Mesodermal cell (in vitro differentiated cells): ENCODE measurements at regions not wholly inside any gene's neighbourhood (a gene's known extent, or its start where the extent isn't known, plus 50 kb on each side); places are given as distances from the start of the nearest gene placed in this dataset.
"Not testable (repeated sequence)": the region's sequence is repeated elsewhere in the genome, so short reads cannot be mapped to it uniquely, and the experiment has no call there.

ENCODE experiments used
- H3K27ac ChIP-seq: 2 replicates; pipeline ENCODE4 v1.7.0; 2013; ENCODE audit warnings: mild to moderate bottlenecking, low read depth, low read length, moderate library complexity; ENCODE audit not compliant: severe bottlenecking
- H3K36me3 ChIP-seq: 2 replicates; pipeline ENCODE4 v1.7.1; 2013; ENCODE audit warnings: mild to moderate bottlenecking, low read length, moderate library complexity; ENCODE audit not compliant: control insufficient read depth, insufficient read depth
- H3K4me1 ChIP-seq: one replicate; pipeline ENCODE4 v1.7.1; 2013; ENCODE audit warnings: mild to moderate bottlenecking, low read length; ENCODE audit not compliant: insufficient read depth, control insufficient read depth, poor library complexity, severe bottlenecking
- H3K4me3 ChIP-seq: 2 replicates; pipeline ENCODE4 v1.7.0; 2013; ENCODE audit warnings: low read length, control low read depth, mild to moderate bottlenecking; ENCODE audit not compliant: insufficient read depth, poor library complexity, severe bottlenecking; ENCODE audit errors: extremely low read depth
- H3K9me3 ChIP-seq: 2 replicates; pipeline ENCODE4 v1.7.1; 2013; ENCODE audit warnings: mild to moderate bottlenecking, low read length, moderate library complexity; ENCODE audit not compliant: control insufficient read depth
- WGBS, 2 experiments: methylation state at CpG; one replicate each; pipeline ENCODE4 v1.1.5; 2013; ENCODE audit warnings: missing lambda C conversion rate in 2 of 2; ENCODE audit not compliant: insufficient coverage in 2 of 2; 5-methylcytosine and 5-hydroxymethylcytosine counted together

GRCh38 chr1:95790136-95790535 lies 556.1 kb downstream of the RWDD3 start:
- Histone ChIP-seq H3K27ac (no peak overlapping the region), H3K4me1 (no peaks in the 10 kb centered on the region), H3K9me3 (no peaks in the 10 kb centered on the region), H3K36me3 (no peaks in the 10 kb centered on the region), H3K4me3 (no peak overlapping the region)
- 100% methylated on average over 2 of the region's 3 CpGs for WGBS, 2 experiments

- Histone ChIP-seq H3K4me1 (no peaks in the 10 kb centered on the region), H3K9me3 (no peaks in the 10 kb centered on the region), H3K4me3 (no peak overlapping the region), H3K27ac (no peak overlapping the region), H3K36me3 (no peaks in the 10 kb centered on the region)
- 72 to 88% methylated on average over 4 to 5 of the region's 5 CpGs for WGBS, 2 experiments
Measured at GRCh38 chr1:95793893-95794292, 559.9 kb downstream of the RWDD3 start.

DNA sequence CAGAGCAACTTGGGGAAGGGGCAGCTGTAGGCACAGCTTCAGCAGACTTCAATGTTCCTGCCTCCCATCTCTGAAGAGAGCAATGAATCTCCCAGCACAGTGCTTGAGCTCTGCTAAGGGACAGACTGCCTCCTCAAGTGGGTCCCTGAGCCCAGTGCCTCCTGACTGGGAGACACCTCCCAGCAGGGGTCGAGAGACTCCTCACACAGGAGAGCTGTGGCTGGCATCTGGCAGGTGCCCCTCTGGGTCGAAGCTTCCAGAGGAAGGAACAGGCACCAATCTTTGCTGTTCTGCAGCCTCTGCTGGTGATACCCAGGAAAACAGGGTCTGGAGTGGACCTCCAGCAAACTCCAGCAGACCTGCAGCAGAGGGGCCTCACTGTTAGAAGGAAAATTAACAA lies 563.8 kb downstream of the RWDD3 start:
- not testable (repeated sequence) for H3K9me3 ChIP-seq, H3K36me3 ChIP-seq, H3K4me3 ChIP-seq, H3K27ac ChIP-seq, H3K4me1 ChIP-seq
- 91 to 95% methylated on average over 2 of the region's 2 CpGs for WGBS, 2 experiments

GRCh38 chr1:95806171-95806570 lies 572.2 kb downstream of the RWDD3 start:
- Histone ChIP-seq H3K4me3 (no peak overlapping the region), H3K36me3 (no peaks in the 10 kb centered on the region), H3K4me1 (peaks cover 10% of the 10 kb centered on the region), H3K9me3 (no peaks in the 10 kb centered on the region), H3K27ac (no peak overlapping the region)

- WGBS, 2 experiments = no CpG with 5 or more reads among the region's 1 CpG
- Histone ChIP-seq H3K4me1 (peaks cover 10% of the 10 kb centered on the region), H3K4me3 (no peak overlapping the region), H3K9me3 (no peaks in the 10 kb centered on the region), H3K27ac (no peak overlapping the region), H3K36me3 (no peaks in the 10 kb centered on the region)
Measured at GRCh38 chr1:95809391-95809790, 575.4 kb downstream of the RWDD3 start.

DNA sequence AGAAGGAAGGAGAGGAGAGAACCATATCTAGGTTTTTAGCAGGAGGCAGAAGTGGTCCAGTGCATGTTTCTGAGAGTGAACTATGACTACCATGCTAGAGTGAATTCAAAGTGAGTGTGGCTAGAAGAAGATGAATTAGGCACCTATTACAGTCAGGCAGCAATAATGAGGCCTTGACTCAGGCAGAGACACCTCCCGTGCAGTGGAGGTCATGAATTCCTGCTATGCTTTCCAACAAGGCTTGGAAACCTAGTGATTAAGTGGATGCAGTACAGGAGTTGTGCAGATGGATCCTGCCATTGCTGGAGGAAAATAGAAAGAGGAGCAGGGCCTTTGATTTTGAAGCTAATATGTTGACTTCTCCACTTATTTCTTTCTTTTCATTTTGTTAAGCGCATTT lies 581.5 kb downstream of the RWDD3 start:
- no peak overlapping the region for H3K27ac ChIP-seq
- no peaks in the 10 kb centered on the region for H3K9me3 ChIP-seq
- WGBS, 2 experiments = 75 to 92% methylated on average over 1 of the region's 2 CpGs
- H3K4me3 ChIP-seq = no peak overlapping the region
- no peaks in the 10 kb centered on the region for H3K36me3 ChIP-seq
- peaks cover under 1% of the 10 kb centered on the region for H3K4me1 ChIP-seq

DNA sequence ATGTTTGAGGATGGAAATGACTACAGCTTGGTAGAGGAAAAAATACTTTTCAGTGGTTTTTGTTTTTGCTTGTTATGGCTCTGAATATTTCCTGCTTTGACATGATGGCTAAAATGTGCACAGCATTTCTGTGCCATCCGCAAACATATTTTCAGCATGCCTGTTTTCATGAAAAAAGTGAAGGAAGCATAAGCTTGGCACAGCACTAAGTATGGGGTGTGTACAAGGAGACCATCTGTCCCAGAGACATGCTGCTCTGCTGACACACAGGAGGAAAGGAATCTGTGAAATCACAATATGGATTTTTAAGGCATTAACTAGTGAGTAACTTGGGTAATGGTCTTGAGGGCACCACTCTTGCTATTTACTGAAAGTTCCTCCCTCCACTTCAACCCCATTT lies 595.5 kb downstream of the RWDD3 start:
- H3K36me3 ChIP-seq = no peaks in the 10 kb centered on the region
- 86 to 100% methylated on average over 1 of the region's 1 CpG for WGBS, 2 experiments
- H3K27ac ChIP-seq = no peak overlapping the region

DNA sequence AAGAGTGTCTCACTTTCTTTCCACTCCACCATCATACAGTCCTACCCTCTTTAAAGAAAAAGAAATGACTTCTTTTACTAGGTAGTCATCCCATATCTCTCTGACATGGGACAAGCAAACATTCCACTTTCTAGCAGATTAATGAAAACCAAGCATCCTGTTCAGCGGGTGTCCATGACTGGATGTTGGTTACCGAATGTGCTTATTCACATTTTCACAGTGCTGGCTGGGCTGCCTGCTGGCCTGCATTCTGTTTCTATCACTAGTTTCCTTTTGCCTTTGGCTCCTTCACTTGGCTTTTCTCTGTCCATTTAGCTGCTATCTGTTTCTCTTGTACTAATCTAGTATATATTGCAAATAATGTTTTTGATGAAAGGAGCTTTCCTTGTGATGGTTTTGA lies 598.4 kb downstream of the RWDD3 start:
- Histone ChIP-seq H3K36me3 (no peaks in the 10 kb centered on the region), H3K4me1 (no peaks in the 10 kb centered on the region), H3K4me3 (no peak overlapping the region), H3K27ac (no peak overlapping the region), H3K9me3 (peaks cover 8% of the 10 kb centered on the region)
- 76 to 78% methylated on average over 2 of the region's 2 CpGs for WGBS, 2 experiments

More for the DNA sequence above, 595.5 kb downstream of the RWDD3 start:
- no peak overlapping the region for H3K4me3 ChIP-seq
- no peaks in the 10 kb centered on the region for H3K9me3 ChIP-seq
- no peaks in the 10 kb centered on the region for H3K4me1 ChIP-seq

GRCh38 chr1:95849439-95849838 lies 615.4 kb downstream of the RWDD3 start:
- Histone ChIP-seq H3K36me3 (no peaks in the 10 kb centered on the region), H3K27ac (no peak overlapping the region), H3K9me3 (no peaks in the 10 kb centered on the region), H3K4me3 (no peak overlapping the region), H3K4me1 (no peaks in the 10 kb centered on the region)
- WGBS, 2 experiments = 93 to 94% methylated on average over 2 of the region's 2 CpGs

- Histone ChIP-seq H3K27ac (no peak overlapping the region), H3K4me1 (no peaks in the 10 kb centered on the region), H3K9me3 (no peaks in the 10 kb centered on the region), H3K36me3 (no peaks in the 10 kb centered on the region), H3K4me3 (no peak overlapping the region)
- 88 to 100% methylated on average over 1 of the region's 1 CpG for WGBS, 2 experiments
Measured at GRCh38 chr1:95850165-95850649, 616.2 kb downstream of the RWDD3 start.

- WGBS, 2 experiments = 91 to 100% methylated on average over 1 to 3 of the region's 3 CpGs
- no peak overlapping the region for H3K27ac ChIP-seq
- no peaks in the 10 kb centered on the region for H3K36me3 ChIP-seq
- no peaks in the 10 kb centered on the region for H3K9me3 ChIP-seq
- no peak overlapping the region for H3K4me3 ChIP-seq
- H3K4me1 ChIP-seq = no peaks in the 10 kb centered on the region
Measured at GRCh38 chr1:95850763-95851162, 616.8 kb downstream of the RWDD3 start.
